Ishikawa (cell line): ENCODE measurements at regions not wholly inside any gene's neighbourhood (a gene's known extent, or its start where the extent isn't known, plus 50 kb on each side); places are given as distances from the start of the nearest gene placed in this dataset.

Experiments used
- CEBPB ChIP-seq: IDR thresholded peaks from 2 replicates; pipeline ENCODE4 v1.6.1; 2012
- CREB1 ChIP-seq: IDR thresholded peaks from 2 replicates; pipeline ENCODE4 v1.6.1; 2012; ENCODE audit warnings: low read depth
- EGR1 ChIP-seq: IDR thresholded peaks from 2 replicates; pipeline ENCODE4 v1.6.1; 2012
- EP300 ChIP-seq: IDR thresholded peaks from 2 replicates; pipeline ENCODE4 v1.6.1; 2012; ENCODE audit warnings: borderline replicate concordance
- FOXM1 ChIP-seq: IDR thresholded peaks from 2 replicates; pipeline ENCODE4 v1.6.1; 2012; ENCODE audit warnings: low read depth, borderline replicate concordance
- MAX ChIP-seq: IDR thresholded peaks from 2 replicates; pipeline ENCODE4 v1.6.1; 2012
- NFIC ChIP-seq: IDR thresholded peaks from 2 replicates; pipeline ENCODE4 v1.6.1; 2012
- RAD21 ChIP-seq: IDR thresholded peaks from 2 replicates; pipeline ENCODE4 v1.6.1; 2012; ENCODE audit warnings: low read depth
- REST ChIP-seq: IDR thresholded peaks from 2 replicates; pipeline ENCODE4 v1.6.1; 2012; ENCODE audit warnings: low read depth, mild to moderate bottlenecking
- TAF1 ChIP-seq: IDR thresholded peaks from 2 replicates; pipeline ENCODE4 v1.6.1; 2012; ENCODE audit warnings: low read depth, mild to moderate bottlenecking
- TCF12 ChIP-seq: IDR thresholded peaks from 2 replicates; pipeline ENCODE4 v1.6.1; 2012; ENCODE audit warnings: low read depth
- TEAD4 ChIP-seq: IDR thresholded peaks from 2 replicates; pipeline ENCODE4 v1.6.1; 2012
- USF1 ChIP-seq: IDR thresholded peaks from 2 replicates; pipeline ENCODE4 v1.6.1; 2012
- YY1 ChIP-seq: IDR thresholded peaks from 2 replicates; pipeline ENCODE4 v1.6.1; 2012; ENCODE audit warnings: low read depth
- ZBTB7A ChIP-seq: IDR thresholded peaks from 2 replicates; pipeline ENCODE4 v1.6.1; 2012; ENCODE audit warnings: low read depth

- TF ChIP-seq YY1 (no peak), RAD21 (no peak), MAX (no peak), REST (no peak)
These were observed 213.4 kb downstream of the ZBBX start for GRCh38 chr3:167166594-167167253.

GRCh38 chr3:167166012-167166411, 214.1 kb downstream of the ZBBX start:
- no peak for TF ChIP-seq REST
- TF ChIP-seq MAX: no peak
- TF ChIP-seq NFIC: no peak
- TF ChIP-seq RAD21: no peak
- no peak for TF ChIP-seq TEAD4
- no peak for TF ChIP-seq EP300
- no peak for TF ChIP-seq ZBTB7A
- no peak for TF ChIP-seq YY1
- no peak for TF ChIP-seq TCF12
- TF ChIP-seq USF1: no peak
- no peak for TF ChIP-seq FOXM1
- TF ChIP-seq EGR1: no peak
- TF ChIP-seq TAF1: no peak
- no peak for TF ChIP-seq CREB1
- no peak for TF ChIP-seq CEBPB

- TF ChIP-seq REST (no peak), TCF12 (no peak), NFIC (no peak), ZBTB7A (no peak), YY1 (no peak), USF1 (no peak), TAF1 (no peak)
These were observed 216.5 kb downstream of the ZBBX start for GRCh38 chr3:167163580-167163979.

- TF ChIP-seq CREB1: no peak
- no peak for TF ChIP-seq REST
- no peak for TF ChIP-seq ZBTB7A
- no peak for TF ChIP-seq TAF1
- no peak for TF ChIP-seq RAD21
- no peak for TF ChIP-seq MAX
- no peak for TF ChIP-seq EGR1
- TF ChIP-seq USF1: no peak
- TF ChIP-seq TCF12: no peak
These were observed 218.0 kb downstream of the ZBBX start for GRCh38 chr3:167162083-167162482.
